ENCODE measurements at regions not wholly inside any gene's neighbourhood (a gene's known extent, or its start where the extent isn't known, plus 50 kb on each side); places are given as distances from the start of the nearest gene placed in this dataset.

DNA sequence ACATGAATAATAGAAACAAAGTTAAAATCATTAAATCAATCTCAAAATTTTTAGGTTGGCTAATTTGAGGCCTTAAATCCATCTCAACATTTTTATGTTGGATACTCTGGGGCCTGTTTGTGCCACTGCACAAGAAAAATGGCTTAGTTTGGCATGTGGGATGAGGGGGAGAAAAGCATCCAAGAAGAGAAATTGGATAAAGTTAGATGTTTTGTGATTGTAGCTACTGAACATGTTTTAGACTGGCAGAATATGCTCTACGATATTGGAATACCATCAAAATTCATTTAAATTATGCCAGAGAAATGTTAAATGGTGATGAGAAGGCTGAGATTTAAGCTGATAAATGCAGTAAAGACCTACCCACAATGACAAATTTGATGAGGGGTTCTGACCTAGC is 376.9 kb downstream of the CXXC4 start:
- H3K27ac ChIP-seq (ENCODE audit: low read depth, low read length, poor library complexity, severe bottlenecking), result no peak overlapping the region
- no peak overlapping the region for H3K4me2 ChIP-seq (ENCODE audit: low read length)
- H3K79me2 ChIP-seq (ENCODE audit: insufficient read depth, low read length), result no peaks in the 10 kb centered on the region
- no peaks in the 10 kb centered on the region for H3F3A ChIP-seq (ENCODE audit: insufficient read depth, low read length)
- H3K9me2 ChIP-seq (ENCODE audit: low read depth, low read length), result no peaks in the 10 kb centered on the region
- H3K9me3 ChIP-seq (ENCODE audit: low read length), result no peaks in the 10 kb centered on the region
- H2AFZ ChIP-seq (ENCODE audit: low read length), result no peak overlapping the region
- TF ChIP-seq EZH2 (IDR thresholded peaks at IDR 0.05; ENCODE audit: borderline replicate concordance, low read length) (no peak), CTCF (IDR thresholded peaks at IDR 0.05; ENCODE audit: low read length) (no peak)
- H3K36me3 ChIP-seq (ENCODE audit: insufficient read depth, low read length), result no peaks in the 10 kb centered on the region
- no peak overlapping the region for H3K4me3 ChIP-seq (ENCODE audit: low read depth, low read length, poor library complexity, severe bottlenecking)
- H4K20me1 ChIP-seq (ENCODE audit: insufficient read depth, low read length), result no peaks in the 10 kb centered on the region
- H3K4me1 ChIP-seq (ENCODE audit: insufficient read depth, low read length, severe bottlenecking), result no peaks in the 10 kb centered on the region
- no peak overlapping the region for H3K9ac ChIP-seq (ENCODE audit: low read length)
- H3K27me3 ChIP-seq (ENCODE audit: insufficient read depth, low read length), result no peaks in the 10 kb centered on the region

- Histone ChIP-seq H3K9me2 (ENCODE audit: low read depth, low read length) (no peaks in the 10 kb centered on the region; the same call in 1 of the 2 replicates), H3K4me1 (ENCODE audit: insufficient read depth, low read length, severe bottlenecking) (no peaks in the 10 kb centered on the region), H3F3A (ENCODE audit: insufficient read depth, low read length) (no peaks in the 10 kb centered on the region), H3K9ac (ENCODE audit: low read length) (no peak overlapping the region), H3K9me3 (ENCODE audit: low read length) (no peaks in the 10 kb centered on the region), H3K36me3 (ENCODE audit: insufficient read depth, low read length) (no peaks in the 10 kb centered on the region), H3K27ac (ENCODE audit: low read depth, low read length, poor library complexity, severe bottlenecking) (no peak overlapping the region), H3K4me3 (ENCODE audit: low read depth, low read length, poor library complexity, severe bottlenecking) (no peak overlapping the region), H2AFZ (ENCODE audit: low read length) (no peak overlapping the region), H3K79me2 (ENCODE audit: insufficient read depth, low read length) (no peaks in the 10 kb centered on the region), H3K27me3 (ENCODE audit: insufficient read depth, low read length) (no peaks in the 10 kb centered on the region), H4K20me1 (ENCODE audit: insufficient read depth, low read length) (no peaks in the 10 kb centered on the region), H3K4me2 (ENCODE audit: low read length) (no peak overlapping the region)
- TF ChIP-seq CTCF (IDR thresholded peaks at IDR 0.05; ENCODE audit: low read length), result no peak
- TF ChIP-seq EZH2 (IDR thresholded peaks at IDR 0.05; ENCODE audit: borderline replicate concordance, low read length), result no peak
Measured at GRCh38 chr4:104113850-104114249, 380.8 kb downstream of the CXXC4 start.

DNA sequence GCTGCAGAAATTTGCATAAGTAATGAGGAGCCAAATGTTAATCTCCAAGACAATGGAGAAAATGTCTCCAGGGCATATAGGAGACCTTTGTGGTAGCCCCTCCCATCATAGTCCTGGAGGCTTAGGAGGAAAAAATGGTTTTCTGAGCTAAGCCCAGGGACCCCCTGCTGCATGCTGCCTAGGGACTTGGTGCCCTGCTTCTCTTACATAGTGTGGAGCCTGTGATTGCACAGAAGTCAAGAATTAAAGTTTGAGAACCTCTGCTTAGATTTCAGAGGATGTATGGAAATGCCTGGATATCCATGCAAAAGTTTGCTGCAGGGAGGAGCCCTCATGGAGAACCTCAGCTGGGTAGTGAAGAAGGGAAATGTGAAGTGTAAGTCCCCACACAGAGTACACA is 379.4 kb upstream of the TACR3 start:
- H3K9ac ChIP-seq (ENCODE audit: low read length), result no peak overlapping the region
- no peaks in the 10 kb centered on the region for H4K20me1 ChIP-seq (ENCODE audit: insufficient read depth, low read length)
- no peak overlapping the region for H3K4me2 ChIP-seq (ENCODE audit: low read length)
- 0 out of 2 replicates have a peak, but pooled peaks cover 2% of the 10 kb centered on the region for H3K9me3 ChIP-seq (ENCODE audit: low read length)
- no peaks in the 10 kb centered on the region for H3K27me3 ChIP-seq (ENCODE audit: insufficient read depth, low read length)
- H3K36me3 ChIP-seq (ENCODE audit: insufficient read depth, low read length), result no peaks in the 10 kb centered on the region
- H2AFZ ChIP-seq (ENCODE audit: low read length), result no peak overlapping the region
- H3K9me2 ChIP-seq (ENCODE audit: low read depth, low read length), result no peaks in the 10 kb centered on the region
- no peak overlapping the region for H3K27ac ChIP-seq (ENCODE audit: low read depth, low read length, poor library complexity, severe bottlenecking)
- no peak overlapping the region for H3K4me3 ChIP-seq (ENCODE audit: low read depth, low read length, poor library complexity, severe bottlenecking)
- no peaks in the 10 kb centered on the region for H3K4me1 ChIP-seq (ENCODE audit: insufficient read depth, low read length, severe bottlenecking)
- H3K79me2 ChIP-seq (ENCODE audit: insufficient read depth, low read length), result no peaks in the 10 kb centered on the region
- no peak for TF ChIP-seq CTCF (IDR thresholded peaks at IDR 0.05; ENCODE audit: low read length)
- H3F3A ChIP-seq (ENCODE audit: insufficient read depth, low read length), result no peaks in the 10 kb centered on the region

All from OCI-LY1 (cell line).